ENCODE measurements at regions not wholly inside any gene's neighbourhood (a gene's known extent, or its start where the extent isn't known, plus 50 kb on each side); places are given as distances from the start of the nearest gene placed in this dataset.

DNA sequence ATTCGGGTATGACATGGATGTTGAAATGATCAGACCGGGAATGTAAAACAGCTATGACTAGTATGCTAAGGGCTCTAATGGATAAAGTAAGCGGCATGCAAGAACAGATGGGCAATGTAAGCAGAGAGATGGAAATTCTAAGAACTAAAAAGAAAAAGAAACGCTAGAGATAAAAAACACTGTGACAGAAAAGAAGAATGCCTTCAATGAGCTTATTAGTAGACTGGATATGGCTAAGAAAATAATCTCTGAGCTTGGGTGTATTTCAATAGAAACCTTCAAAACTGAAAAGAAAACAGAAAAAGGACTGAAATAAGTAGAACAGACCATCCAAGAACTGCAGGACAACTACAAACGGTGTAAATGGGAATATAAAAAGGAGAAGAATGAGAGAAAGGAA, 101.2 kb downstream of the HES1 start:
- TF ChIP-seq POLR2AphosphoS5 (IDR thresholded peaks at IDR 0.05), result no peak
- TF ChIP-seq, protein P1, sequence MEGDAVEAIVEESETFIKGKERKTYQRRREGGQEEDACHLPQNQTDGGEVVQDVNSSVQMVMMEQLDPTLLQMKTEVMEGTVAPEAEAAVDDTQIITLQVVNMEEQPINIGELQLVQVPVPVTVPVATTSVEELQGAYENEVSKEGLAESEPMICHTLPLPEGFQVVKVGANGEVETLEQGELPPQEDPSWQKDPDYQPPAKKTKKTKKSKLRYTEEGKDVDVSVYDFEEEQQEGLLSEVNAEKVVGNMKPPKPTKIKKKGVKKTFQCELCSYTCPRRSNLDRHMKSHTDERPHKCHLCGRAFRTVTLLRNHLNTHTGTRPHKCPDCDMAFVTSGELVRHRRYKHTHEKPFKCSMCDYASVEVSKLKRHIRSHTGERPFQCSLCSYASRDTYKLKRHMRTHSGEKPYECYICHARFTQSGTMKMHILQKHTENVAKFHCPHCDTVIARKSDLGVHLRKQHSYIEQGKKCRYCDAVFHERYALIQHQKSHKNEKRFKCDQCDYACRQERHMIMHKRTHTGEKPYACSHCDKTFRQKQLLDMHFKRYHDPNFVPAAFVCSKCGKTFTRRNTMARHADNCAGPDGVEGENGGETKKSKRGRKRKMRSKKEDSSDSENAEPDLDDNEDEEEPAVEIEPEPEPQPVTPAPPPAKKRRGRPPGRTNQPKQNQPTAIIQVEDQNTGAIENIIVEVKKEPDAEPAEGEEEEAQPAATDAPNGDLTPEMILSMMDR (IDR thresholded peaks at IDR 0.05), result no peak
